ENCODE measurements at regions not wholly inside any gene's neighbourhood (a gene's known extent, or its start where the extent isn't known, plus 50 kb on each side); places are given as distances from the start of the nearest gene placed in this dataset.

DNA sequence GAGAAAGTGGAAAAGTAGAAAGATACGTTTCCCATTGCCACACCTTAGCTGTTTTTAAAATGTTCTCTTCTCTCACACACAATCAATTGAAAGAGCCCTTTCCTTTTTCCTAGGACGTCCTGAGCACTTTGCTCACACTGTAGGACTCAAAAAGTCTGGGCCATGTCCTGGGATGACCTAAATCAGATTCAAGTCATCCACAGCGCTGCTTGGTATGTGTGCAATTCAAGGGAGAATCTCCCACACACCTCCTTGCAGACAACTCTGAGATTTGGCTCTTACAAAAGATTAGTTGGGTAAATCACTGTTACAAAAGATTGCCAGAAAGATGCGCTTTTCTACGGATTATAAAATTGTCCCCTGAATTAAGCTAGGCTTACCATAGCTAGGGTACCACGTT lies 130.1 kb downstream of the RNASET2 start:
- TF ChIP-seq, protein P1, sequence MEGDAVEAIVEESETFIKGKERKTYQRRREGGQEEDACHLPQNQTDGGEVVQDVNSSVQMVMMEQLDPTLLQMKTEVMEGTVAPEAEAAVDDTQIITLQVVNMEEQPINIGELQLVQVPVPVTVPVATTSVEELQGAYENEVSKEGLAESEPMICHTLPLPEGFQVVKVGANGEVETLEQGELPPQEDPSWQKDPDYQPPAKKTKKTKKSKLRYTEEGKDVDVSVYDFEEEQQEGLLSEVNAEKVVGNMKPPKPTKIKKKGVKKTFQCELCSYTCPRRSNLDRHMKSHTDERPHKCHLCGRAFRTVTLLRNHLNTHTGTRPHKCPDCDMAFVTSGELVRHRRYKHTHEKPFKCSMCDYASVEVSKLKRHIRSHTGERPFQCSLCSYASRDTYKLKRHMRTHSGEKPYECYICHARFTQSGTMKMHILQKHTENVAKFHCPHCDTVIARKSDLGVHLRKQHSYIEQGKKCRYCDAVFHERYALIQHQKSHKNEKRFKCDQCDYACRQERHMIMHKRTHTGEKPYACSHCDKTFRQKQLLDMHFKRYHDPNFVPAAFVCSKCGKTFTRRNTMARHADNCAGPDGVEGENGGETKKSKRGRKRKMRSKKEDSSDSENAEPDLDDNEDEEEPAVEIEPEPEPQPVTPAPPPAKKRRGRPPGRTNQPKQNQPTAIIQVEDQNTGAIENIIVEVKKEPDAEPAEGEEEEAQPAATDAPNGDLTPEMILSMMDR (conservative IDR thresholded peaks at IDR 0.05; ENCODE audit: low read length) = no peak
- TF ChIP-seq EZH2phosphoT487 (IDR thresholded peaks at IDR 0.05; ENCODE audit: borderline replicate concordance, low read depth, low read length) = no peak
